ENCODE measurements at regions not wholly inside any gene's neighbourhood (a gene's known extent, or its start where the extent isn't known, plus 50 kb on each side); places are given as distances from the start of the nearest gene placed in this dataset.

DNA sequence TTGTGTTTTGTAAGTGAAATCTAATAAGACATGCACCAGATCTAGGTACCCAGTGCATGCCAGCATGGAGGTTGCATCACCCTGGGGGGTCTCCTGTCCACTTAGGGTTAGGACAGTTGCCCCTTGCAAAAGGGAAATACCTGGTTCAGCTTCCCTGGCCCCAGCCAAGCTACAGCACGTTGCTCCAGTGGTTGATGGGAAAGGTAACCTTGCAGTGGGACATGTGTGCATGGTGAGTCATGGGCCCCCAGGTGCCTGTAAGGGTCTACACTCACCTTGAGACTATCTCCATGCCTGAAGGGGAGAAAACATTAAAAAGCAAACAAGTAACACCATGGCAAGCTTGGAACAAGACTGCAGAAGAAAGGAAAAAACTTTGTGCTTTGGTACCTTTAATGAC, 143.9 kb downstream of the LSM5 start:
- TF ChIP-seq EZH2 (IDR thresholded peaks at IDR 0.05) (no peak), POLR2A (IDR thresholded peaks at IDR 0.05; ENCODE audit: borderline replicate concordance, extremely low read depth, insufficient read depth, insufficient read length) (no peak), EZH2phosphoT487 (IDR thresholded peaks at IDR 0.05; ENCODE audit: borderline replicate concordance) (no peak), RAD21 (IDR thresholded peaks at IDR 0.05; ENCODE audit: low read depth) (no peak), EGR1 (IDR thresholded peaks at IDR 0.05; ENCODE audit: low read depth) (no peak), POLR2AphosphoS5 (IDR thresholded peaks at IDR 0.05; ENCODE audit: low read depth, low read length) (no peak), SIN3A (IDR thresholded peaks at IDR 0.05; ENCODE audit: low read depth) (no peak), SP1 (IDR thresholded peaks at IDR 0.05; ENCODE audit: low read depth) (no peak)
- TF ChIP-seq, protein P1, sequence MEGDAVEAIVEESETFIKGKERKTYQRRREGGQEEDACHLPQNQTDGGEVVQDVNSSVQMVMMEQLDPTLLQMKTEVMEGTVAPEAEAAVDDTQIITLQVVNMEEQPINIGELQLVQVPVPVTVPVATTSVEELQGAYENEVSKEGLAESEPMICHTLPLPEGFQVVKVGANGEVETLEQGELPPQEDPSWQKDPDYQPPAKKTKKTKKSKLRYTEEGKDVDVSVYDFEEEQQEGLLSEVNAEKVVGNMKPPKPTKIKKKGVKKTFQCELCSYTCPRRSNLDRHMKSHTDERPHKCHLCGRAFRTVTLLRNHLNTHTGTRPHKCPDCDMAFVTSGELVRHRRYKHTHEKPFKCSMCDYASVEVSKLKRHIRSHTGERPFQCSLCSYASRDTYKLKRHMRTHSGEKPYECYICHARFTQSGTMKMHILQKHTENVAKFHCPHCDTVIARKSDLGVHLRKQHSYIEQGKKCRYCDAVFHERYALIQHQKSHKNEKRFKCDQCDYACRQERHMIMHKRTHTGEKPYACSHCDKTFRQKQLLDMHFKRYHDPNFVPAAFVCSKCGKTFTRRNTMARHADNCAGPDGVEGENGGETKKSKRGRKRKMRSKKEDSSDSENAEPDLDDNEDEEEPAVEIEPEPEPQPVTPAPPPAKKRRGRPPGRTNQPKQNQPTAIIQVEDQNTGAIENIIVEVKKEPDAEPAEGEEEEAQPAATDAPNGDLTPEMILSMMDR (IDR thresholded peaks at IDR 0.05 in 2 of 3, conservative IDR thresholded peaks at IDR 0.05 in 1 of 3; ENCODE audit: borderline replicate concordance in 1 of 3, insufficient read depth in 1 of 3, low read depth in 2 of 3, low read length in 2 of 3) = no peak
- TF ChIP-seq, protein P2, sequence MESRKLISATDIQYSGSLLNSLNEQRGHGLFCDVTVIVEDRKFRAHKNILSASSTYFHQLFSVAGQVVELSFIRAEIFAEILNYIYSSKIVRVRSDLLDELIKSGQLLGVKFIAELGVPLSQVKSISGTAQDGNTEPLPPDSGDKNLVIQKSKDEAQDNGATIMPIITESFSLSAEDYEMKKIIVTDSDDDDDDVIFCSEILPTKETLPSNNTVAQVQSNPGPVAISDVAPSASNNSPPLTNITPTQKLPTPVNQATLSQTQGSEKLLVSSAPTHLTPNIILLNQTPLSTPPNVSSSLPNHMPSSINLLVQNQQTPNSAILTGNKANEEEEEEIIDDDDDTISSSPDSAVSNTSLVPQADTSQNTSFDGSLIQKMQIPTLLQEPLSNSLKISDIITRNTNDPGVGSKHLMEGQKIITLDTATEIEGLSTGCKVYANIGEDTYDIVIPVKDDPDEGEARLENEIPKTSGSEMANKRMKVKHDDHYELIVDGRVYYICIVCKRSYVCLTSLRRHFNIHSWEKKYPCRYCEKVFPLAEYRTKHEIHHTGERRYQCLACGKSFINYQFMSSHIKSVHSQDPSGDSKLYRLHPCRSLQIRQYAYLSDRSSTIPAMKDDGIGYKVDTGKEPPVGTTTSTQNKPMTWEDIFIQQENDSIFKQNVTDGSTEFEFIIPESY (IDR thresholded peaks at IDR 0.05; ENCODE audit: extremely low read depth, insufficient replicate concordance, low read length) = no peak
- TF ChIP-seq, protein P3, sequence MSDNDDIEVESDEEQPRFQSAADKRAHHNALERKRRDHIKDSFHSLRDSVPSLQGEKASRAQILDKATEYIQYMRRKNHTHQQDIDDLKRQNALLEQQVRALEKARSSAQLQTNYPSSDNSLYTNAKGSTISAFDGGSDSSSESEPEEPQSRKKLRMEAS (IDR thresholded peaks at IDR 0.05) = no peak

All from HCT116 (cell line).